Esophagus squamous epithelium (tissue), 5 donors: ENCODE measurements at regions not wholly inside any gene's neighbourhood (a gene's known extent, or its start where the extent isn't known, plus 50 kb on each side); places are given as distances from the start of the nearest gene placed in this dataset.

Experiments
- DNase-seq: peaks from one replicate; lab custom pipeline; 2025; lab: John Stamatoyannopoulos, UW
- H3K27ac ChIP-seq, 4 donors: fragments of 200-600 bp; sonication (generic); one replicate each; pipeline ENCODE4 v1.5.1; 2016 to 2019; ENCODE audit warnings: mild to moderate bottlenecking in 1 of 4
- H3K27me3 ChIP-seq, 4 donors: fragments of 200-600 bp; sonication (generic); 1 replicate in 3 of 4; 2 replicates in 1 of 4; pipeline versions ENCODE4 v1.5.1 to v1.6.0; 2017 to 2021; ENCODE audit warnings: antibody characterized with exemption in 1 of 4
- H3K36me3 ChIP-seq, 3 donors: fragments of 200-600 bp; sonication (generic); one replicate each; pipeline ENCODE4 v1.5.1; 2016 to 2019
- H3K4me1 ChIP-seq, 3 donors: fragments of 200-600 bp; sonication (generic); one replicate each; pipeline ENCODE4 v1.5.1; 2017 to 2019
- H3K4me3 ChIP-seq, 4 donors: fragments of 200-600 bp; sonication (generic); 1 replicate in 3 of 4; 2 replicates in 1 of 4; pipeline ENCODE4 v1.5.1; 2016 to 2019; ENCODE audit warnings: mild to moderate bottlenecking in 2 of 4, moderate library complexity in 1 of 4
- H3K9me3 ChIP-seq, 3 donors: fragments of 200-600 bp; sonication (generic); one replicate each; pipeline ENCODE4 v1.5.1; 2016 to 2019
- POLR2A ChIP-seq, 4 donors: fragments of 450-650 bp; IDR thresholded peaks; one replicate each; pipeline ENCODE4 v1.6.1; 2017; ENCODE audit warnings: antibody characterized with exemption in 4 of 4, mild to moderate bottlenecking in 4 of 4, moderate library complexity in 3 of 4
- WGBS, 2 donors: methylation state at CpG; one replicate each; pipeline ENCODE4 v1.1.5; 2018; 5-methylcytosine and 5-hydroxymethylcytosine counted together
- intact Hi-C: fragments of 100-400 bp; cut with DNase I; formaldehyde crosslinking; loops from one replicate; pipeline ENCODE4 v1.15.0; 2022
- TF ChIP-seq, protein P1 (sequence below), 6 experiments: fragments of 450-650 bp in 4 of 6; fragments of 200-600 bp in 2 of 6; sonication (generic) in 2 of 6; IDR thresholded peaks; one replicate each; pipeline ENCODE4 v1.5.1; 2016 to 2019; ENCODE audit warnings: antibody characterized with exemption in 6 of 6, mild to moderate bottlenecking in 4 of 6, moderate library complexity in 4 of 6
- donor health status: DM: yes; HTN: yes; CAD: no.

DNA sequence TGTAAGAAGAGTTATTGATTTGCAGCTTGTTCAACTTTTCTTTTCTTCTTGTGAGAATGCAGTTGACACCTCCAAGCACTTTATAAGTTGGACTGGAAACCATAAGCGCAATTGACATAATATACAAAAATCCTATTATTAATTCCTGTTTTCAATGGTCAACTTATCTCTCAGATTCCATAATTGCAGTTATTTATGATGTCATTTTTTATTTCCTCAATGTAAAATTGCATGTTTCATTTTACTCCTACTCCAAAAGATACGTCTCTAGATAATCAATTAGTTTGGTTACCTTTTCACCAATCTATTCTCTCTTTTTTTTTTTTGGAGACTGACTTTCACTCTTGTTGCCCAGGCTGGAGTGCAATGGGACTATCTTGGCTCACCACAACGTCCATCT is 1416.1 kb upstream of the CDH6 start:
- H3K9me3 ChIP-seq, result peaks cover 0 to 5% (median 0%) of the 10 kb centered on the region in 3 donors
- H3K4me3 ChIP-seq, result no peak overlapping the region
- 53 to 64% methylated on average over 3 of the region's 3 CpGs for WGBS, 2 donors
- no peaks in the 10 kb centered on the region for H3K36me3 ChIP-seq
- no peak for DNase-seq
- no peak overlapping the region for H3K27ac ChIP-seq
- TF ChIP-seq, protein P1, sequence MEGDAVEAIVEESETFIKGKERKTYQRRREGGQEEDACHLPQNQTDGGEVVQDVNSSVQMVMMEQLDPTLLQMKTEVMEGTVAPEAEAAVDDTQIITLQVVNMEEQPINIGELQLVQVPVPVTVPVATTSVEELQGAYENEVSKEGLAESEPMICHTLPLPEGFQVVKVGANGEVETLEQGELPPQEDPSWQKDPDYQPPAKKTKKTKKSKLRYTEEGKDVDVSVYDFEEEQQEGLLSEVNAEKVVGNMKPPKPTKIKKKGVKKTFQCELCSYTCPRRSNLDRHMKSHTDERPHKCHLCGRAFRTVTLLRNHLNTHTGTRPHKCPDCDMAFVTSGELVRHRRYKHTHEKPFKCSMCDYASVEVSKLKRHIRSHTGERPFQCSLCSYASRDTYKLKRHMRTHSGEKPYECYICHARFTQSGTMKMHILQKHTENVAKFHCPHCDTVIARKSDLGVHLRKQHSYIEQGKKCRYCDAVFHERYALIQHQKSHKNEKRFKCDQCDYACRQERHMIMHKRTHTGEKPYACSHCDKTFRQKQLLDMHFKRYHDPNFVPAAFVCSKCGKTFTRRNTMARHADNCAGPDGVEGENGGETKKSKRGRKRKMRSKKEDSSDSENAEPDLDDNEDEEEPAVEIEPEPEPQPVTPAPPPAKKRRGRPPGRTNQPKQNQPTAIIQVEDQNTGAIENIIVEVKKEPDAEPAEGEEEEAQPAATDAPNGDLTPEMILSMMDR (IDR thresholded peaks at IDR 0.05), result no peak
- TF ChIP-seq POLR2A (IDR thresholded peaks at IDR 0.05), result no peak
- H3K27me3 ChIP-seq, result no peaks in the 10 kb centered on the region
- H3K4me1 ChIP-seq, result no peaks in the 10 kb centered on the region
- intact Hi-C loops, result no loop called here

DNA sequence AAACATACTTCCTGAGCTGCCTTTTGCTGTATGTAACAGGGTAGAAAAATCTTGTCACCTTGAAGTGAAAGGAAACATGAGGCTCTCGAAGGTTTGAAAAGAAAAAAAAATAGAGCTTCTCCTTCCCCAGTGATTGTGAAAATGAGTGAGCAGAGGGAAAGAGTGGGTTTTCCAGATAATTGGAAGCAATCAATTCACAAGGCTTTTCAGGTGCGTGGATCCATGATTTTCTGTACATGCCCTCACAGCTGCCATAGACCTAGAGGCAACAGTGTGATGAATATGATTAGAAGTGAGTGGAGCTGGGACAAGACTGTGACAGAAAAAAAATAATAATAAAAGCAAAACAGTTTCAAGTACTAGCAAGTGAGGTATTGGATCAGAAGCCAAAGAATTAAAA is 1422.5 kb upstream of the CDH6 start:
- H3K4me1 ChIP-seq, result no peaks in the 10 kb centered on the region
- peaks cover 0 to 10% (median 6%) of the 10 kb centered on the region in 3 donors for H3K9me3 ChIP-seq
- intact Hi-C loops, result no loop called here
- no peak for DNase-seq
- no peak overlapping the region for H3K27ac ChIP-seq
- no peaks in the 10 kb centered on the region for H3K36me3 ChIP-seq
- whole genome bisulfite sequencing, 2 donors, result 38 to 65% methylated on average over 2 of the region's 2 CpGs
- no peaks in the 10 kb centered on the region for H3K27me3 ChIP-seq
- H3K4me3 ChIP-seq, result no peak overlapping the region
- TF ChIP-seq, protein P1 (IDR thresholded peaks at IDR 0.05), result no peak
- TF ChIP-seq POLR2A (IDR thresholded peaks at IDR 0.05), result no peak

DNA sequence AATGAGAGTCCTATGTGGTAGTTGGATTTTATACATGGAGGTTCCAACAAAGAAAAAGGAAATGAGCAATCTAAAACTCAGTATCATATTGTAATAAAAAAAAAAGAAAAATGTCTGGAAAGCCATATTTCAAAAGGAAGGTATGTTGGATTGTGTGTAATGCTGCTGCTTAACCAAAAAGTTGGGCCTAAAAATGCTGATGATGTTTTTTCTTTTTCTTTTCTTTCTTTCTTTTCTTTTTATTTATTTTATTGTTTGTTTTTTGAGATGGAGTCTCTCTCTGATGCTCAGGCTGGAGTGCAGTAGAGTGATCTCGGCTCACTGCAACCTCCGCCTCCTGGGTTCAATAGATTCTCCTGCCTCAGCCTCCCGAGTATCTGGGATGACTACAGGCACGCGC is 1424.0 kb upstream of the CDH6 start:
- Histone ChIP-seq H3K27ac (no peak overlapping the region), H3K36me3 (no peaks in the 10 kb centered on the region), H3K27me3 (no peaks in the 10 kb centered on the region), H3K4me1 (no peaks in the 10 kb centered on the region), H3K4me3 (no peak overlapping the region), H3K9me3 (peaks cover 0 to 10% (median 6%) of the 10 kb centered on the region in 3 donors)
- TF ChIP-seq POLR2A (IDR thresholded peaks at IDR 0.05), result no peak
- TF ChIP-seq, protein P1 (IDR thresholded peaks at IDR 0.05), result no peak
- no peak for DNase-seq
- intact Hi-C loops, result no loop called here
- 78 to 81% methylated on average over 3 to 5 of the region's 5 CpGs for WGBS, 2 donors

DNA sequence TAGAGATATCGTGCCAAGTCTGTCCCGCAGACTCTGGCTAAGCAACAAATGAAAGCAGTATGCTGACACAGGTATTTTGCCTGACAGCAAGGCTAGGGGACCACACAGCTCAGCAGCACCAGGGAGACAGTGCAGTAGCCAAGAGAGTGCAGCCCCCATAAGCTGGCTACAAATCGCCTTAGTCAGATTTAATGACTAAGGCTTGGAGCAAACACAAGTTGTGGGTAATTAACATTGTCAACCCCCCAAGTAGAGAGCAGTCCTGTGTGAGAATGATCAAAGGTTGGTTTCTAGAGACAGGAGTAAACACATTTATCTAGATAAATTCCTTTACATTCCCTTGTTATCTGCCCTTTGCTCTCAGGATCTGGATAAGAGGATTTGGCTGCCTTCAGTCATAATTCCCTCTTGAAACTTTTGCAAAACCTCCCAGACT is 1434.5 kb upstream of the CDH6 start:
- Histone ChIP-seq H3K4me1 (no peaks in the 10 kb centered on the region), H3K27ac (no peak overlapping the region), H3K9me3 (no peaks in the 10 kb centered on the region), H3K4me3 (no peak overlapping the region), H3K27me3 (no peaks in the 10 kb centered on the region), H3K36me3 (no peaks in the 10 kb centered on the region)
- no peak for DNase-seq
- TF ChIP-seq POLR2A (IDR thresholded peaks at IDR 0.05), result no peak
- TF ChIP-seq, protein P1 (IDR thresholded peaks at IDR 0.05), result no peak
- intact Hi-C loops, result no loop called here
- 31 to 34% methylated on average over 3 of the region's 3 CpGs for WGBS, 2 donors

DNA sequence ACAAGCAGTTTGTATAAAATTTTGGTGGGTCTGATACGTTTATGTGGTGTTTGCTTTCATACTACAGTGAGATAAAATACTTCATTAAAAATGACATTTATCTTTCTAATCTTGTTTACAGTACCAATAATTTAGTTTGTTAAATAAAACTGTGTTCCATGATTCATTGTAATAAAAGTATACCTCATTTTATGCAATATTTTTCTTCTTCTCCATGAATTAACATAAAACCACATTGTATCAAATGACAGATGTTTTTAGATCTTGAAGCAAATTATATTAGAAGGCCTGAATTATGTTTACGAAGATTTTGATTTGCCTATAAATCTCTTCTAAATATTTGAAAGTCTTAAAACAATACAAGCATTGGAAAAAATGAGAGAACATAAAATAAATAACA is 1443.0 kb upstream of the CDH6 start:
- intact Hi-C loops, result no loop called here
- H3K27ac ChIP-seq, result no peak overlapping the region
- no peaks in the 10 kb centered on the region for H3K9me3 ChIP-seq
- no peaks in the 10 kb centered on the region for H3K4me1 ChIP-seq
- WGBS, 2 donors, result 30 to 53% methylated on average over 2 of the region's 2 CpGs
- no peaks in the 10 kb centered on the region for H3K36me3 ChIP-seq
- DNase-seq, result no peak
- TF ChIP-seq POLR2A (IDR thresholded peaks at IDR 0.05), result no peak
- TF ChIP-seq, protein P1 (IDR thresholded peaks at IDR 0.05), result no peak
- H3K27me3 ChIP-seq, result no peaks in the 10 kb centered on the region
- no peak overlapping the region for H3K4me3 ChIP-seq
